Lower leg skin (tissue), 4 donors: ENCODE measurements at regions not wholly inside any gene's neighbourhood (a gene's known extent, or its start where the extent isn't known, plus 50 kb on each side); places are given as distances from the start of the nearest gene placed in this dataset.

Experiments
- DNase-seq, 2 donors: peaks; one replicate each; pipeline ENCODE4 v3.0.0-alpha.2; 2019; ENCODE audit warnings: low spot score in 2 of 2
- H3K4me3 ChIP-seq: fragments of 200-600 bp; sonication (generic); 2 replicates; pipeline ENCODE4 v1.5.1; 2017; ENCODE audit warnings: mild to moderate bottlenecking, low read depth; ENCODE audit not compliant: poor library complexity, severe bottlenecking
- CTCF ChIP-seq, 3 donors: fragments of 450-650 bp; IDR thresholded peaks; one replicate each; pipeline ENCODE4 v1.5.1; 2016; ENCODE audit warnings: antibody characterized with exemption in 3 of 3, mild to moderate bottlenecking in 3 of 3, moderate library complexity in 2 of 3
- POLR2A ChIP-seq, 2 donors: fragments of 450-650 bp; IDR thresholded peaks; one replicate each; pipeline ENCODE4 v1.6.1; 2016 to 2017; ENCODE audit warnings: antibody characterized with exemption in 2 of 2, mild to moderate bottlenecking in 1 of 2, moderate library complexity in 1 of 2
- WGBS, 2 donors: methylation state at CpG; one replicate each; pipeline ENCODE4 v1.1.5; 2018; 5-methylcytosine and 5-hydroxymethylcytosine counted together
- intact Hi-C: fragments of 100-400 bp; cut with DNase I; formaldehyde crosslinking; loops from one replicate; pipeline ENCODE4 v1.15.0; 2023; ENCODE audit warnings: low total_unique reads

GRCh38 chr2:221211653-221212052 lies 360.5 kb downstream of the EPHA4 start:
- no peak overlapping the region for H3K4me3 ChIP-seq
- no peak for DNase-seq
- no peak for TF ChIP-seq POLR2A (IDR thresholded peaks at IDR 0.05)
- WGBS, 2 donors, result 91 to 94% methylated on average over 3 of the region's 3 CpGs
- intact Hi-C loops, result no loop called here

- intact Hi-C loops, result no loop called here
- H3K4me3 ChIP-seq, result no peak overlapping the region
- WGBS, 2 donors, result 80 to 98% methylated on average over 2 of the region's 2 CpGs
- TF ChIP-seq POLR2A (IDR thresholded peaks at IDR 0.05) (no peak), CTCF (IDR thresholded peaks at IDR 0.05) (no peak)
- DNase-seq, result no peak
These were observed 360.0 kb downstream of the EPHA4 start for GRCh38 chr2:221212105-221212504.

GRCh38 chr2:221215487-221215886 lies 356.6 kb downstream of the EPHA4 start:
- DNase-seq, result no peak
- TF ChIP-seq CTCF (IDR thresholded peaks at IDR 0.05) (no peak), POLR2A (IDR thresholded peaks at IDR 0.05) (no peak)
- WGBS, 2 donors, result 89 to 97% methylated on average over 1 of the region's 1 CpG
- intact Hi-C loops, result no loop called here
- no peak overlapping the region for H3K4me3 ChIP-seq

- 51 to 57% methylated on average over 3 of the region's 3 CpGs for WGBS, 2 donors
- DNase-seq, result no peak
These were observed 355.5 kb downstream of the EPHA4 start for GRCh38 chr2:221216636-221217035.

GRCh38 chr2:221225752-221226151 lies 346.4 kb downstream of the EPHA4 start:
- 88 to 90% methylated on average over 2 of the region's 2 CpGs for WGBS, 2 donors
- H3K4me3 ChIP-seq, result no peak overlapping the region
- DNase-seq, result no peak
- intact Hi-C loops, result no loop called here
- TF ChIP-seq CTCF (IDR thresholded peaks at IDR 0.05) (no peak), POLR2A (IDR thresholded peaks at IDR 0.05) (no peak)

More at GRCh38 chr2:221216636-221217035, 355.5 kb downstream of the EPHA4 start:
- intact Hi-C loops, result no loop called here
- H3K4me3 ChIP-seq, result no peak overlapping the region
- TF ChIP-seq POLR2A (IDR thresholded peaks at IDR 0.05) (no peak), CTCF (IDR thresholded peaks at IDR 0.05) (no peak)

GRCh38 chr2:221228214-221228769 lies 343.8 kb downstream of the EPHA4 start:
- intact Hi-C loops, result no loop called here
- no peak for DNase-seq
- WGBS, 2 donors, result 62 to 63% methylated on average over 3 of the region's 3 CpGs
- TF ChIP-seq POLR2A (IDR thresholded peaks at IDR 0.05) (no peak), CTCF (IDR thresholded peaks at IDR 0.05) (no peak)
- H3K4me3 ChIP-seq, result no peak overlapping the region
